ENCODE measurements at regions not wholly inside any gene's neighbourhood (a gene's known extent, or its start where the extent isn't known, plus 50 kb on each side); places are given as distances from the start of the nearest gene placed in this dataset.
"Not testable (repeated sequence)": the region's sequence is repeated elsewhere in the genome, so short reads cannot be mapped to it uniquely, and the experiment has no call there.

DNA sequence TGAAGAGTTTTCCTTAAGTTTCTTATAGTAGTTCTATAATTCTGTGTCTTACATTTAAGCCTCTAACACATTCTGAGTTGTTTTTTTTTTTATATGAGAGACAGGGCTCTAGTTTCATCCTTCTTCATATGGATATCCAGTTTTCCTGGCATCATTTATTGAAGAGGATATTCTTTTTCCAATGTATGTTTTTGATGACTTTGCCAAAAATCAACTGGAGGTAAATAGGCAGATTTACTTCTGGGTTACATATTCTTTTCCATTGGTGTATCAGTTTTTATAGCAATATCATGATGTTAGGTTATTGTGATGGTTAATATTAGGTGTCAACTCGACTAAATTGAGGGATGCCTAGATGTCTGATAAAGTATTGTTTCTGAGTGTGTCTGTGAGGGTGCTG is 650.7 kb upstream of the GRID2 start:
- no peak for DNase-seq

DNA sequence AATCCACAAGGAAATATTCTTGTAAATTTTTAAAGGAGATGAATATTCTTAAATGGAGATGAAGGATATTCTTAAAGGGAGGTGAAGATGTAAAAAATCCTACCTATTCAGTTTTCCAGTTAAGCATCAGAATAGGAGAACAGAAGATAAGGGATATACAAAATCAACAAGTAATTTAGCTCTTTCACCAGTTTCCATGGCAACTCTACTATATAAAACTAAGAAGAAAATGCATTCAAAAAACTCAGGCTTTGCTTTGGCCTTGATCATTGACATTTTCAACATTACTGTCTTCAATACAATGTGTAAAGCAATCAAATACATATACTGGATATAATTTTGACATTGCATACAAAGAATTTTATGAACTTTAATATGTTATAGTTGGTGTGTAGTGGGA is 622.7 kb upstream of the GRID2 start:
- DNase-seq: no peak

DNA sequence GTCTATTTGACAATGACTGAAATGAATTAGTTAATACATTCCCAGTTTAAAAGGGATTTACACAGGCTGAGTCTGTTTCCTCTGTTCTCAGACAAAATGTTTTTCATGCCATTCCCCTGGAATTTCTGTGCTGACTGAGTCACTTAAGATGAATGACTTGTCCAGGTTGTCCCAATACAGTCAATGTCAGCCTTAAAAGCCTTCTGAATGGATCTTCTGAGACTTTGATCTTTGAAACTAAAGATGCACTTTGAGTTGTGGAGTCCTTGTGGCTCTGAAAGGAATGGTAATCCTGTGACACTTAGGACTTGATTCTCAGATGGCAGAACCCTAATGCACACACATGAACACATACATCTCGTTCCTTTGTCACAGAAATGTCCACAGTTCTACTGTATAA is 622.2 kb upstream of the GRID2 start:
- no peak for DNase-seq

DNA sequence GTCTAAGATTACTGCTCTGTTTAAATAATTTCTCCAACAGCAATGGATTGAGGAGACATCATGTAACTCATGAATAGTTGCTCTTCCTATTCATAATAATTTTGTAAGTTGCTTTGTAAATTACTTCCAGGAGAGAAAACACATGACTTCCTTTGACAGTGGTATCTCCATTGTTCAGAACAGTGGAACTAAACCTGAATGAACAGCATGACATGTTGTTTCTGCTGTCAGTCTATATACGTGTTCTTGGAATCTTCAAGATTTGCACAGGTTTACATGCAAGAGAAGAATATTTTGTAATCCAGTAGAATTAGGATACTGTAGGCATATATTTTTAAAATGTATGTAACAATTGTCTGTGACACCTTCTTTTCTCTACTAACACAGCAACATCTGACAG is 618.8 kb upstream of the GRID2 start:
- DNase-seq: no peak

DNA sequence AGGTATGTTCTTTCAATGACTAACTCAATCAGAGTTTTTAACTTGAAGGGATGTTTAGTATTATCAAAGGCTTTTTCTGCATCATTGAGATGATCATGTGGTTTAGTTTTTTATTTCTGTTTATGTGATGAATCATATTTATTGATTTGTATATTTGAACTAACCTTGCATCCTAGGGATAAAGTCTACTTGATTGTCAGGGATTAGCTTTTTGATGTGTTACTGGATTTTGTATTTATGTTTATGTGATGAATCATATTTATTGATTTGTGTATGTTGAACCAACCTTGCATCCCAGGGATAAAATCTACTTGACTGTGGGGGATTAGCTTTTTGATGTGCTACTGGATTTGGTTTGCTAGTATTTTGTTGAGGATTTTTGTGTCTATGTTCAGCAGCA is 615.4 kb upstream of the GRID2 start:
- DNase-seq: no peak

DNA sequence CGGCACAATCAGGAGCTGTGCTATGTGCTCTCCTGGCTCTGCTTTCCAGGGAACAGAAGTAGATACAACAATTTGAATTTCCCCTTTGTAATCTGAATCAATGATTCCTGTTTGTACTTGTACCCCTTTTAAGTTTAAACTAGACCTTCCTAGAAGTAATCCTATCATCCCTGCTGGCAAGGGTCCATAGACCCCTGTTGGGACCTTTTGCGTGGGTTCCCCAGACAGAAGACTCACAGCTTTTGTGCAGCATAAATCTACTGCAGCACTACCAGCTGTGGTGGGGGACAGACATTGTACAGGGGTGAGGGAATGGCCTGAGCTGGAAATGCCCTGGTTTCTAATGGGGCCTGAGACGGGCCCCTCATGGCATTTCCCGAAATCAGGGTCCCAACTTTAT is 604.1 kb upstream of the GRID2 start:
- DNase-seq: not testable (repeated sequence)

DNA sequence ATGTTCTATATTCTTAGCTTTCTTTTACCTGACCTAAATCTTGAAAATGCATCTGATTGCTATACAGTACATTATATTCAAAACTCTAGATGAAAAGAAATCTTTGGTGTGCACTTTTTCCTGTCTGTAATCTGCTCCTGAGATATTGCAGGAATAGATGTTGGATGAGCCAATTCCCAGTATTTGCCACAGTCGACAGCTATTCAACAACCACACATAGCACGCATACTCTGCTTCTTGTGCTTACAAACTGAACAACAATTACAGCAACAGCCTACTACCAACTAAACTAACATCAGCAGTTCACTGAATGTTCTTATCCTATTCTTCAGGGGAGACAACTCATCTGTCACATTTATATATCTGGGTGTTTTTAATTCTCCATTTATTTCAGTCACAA is 573.9 kb upstream of the GRID2 start:
- no peak for DNase-seq

DNA sequence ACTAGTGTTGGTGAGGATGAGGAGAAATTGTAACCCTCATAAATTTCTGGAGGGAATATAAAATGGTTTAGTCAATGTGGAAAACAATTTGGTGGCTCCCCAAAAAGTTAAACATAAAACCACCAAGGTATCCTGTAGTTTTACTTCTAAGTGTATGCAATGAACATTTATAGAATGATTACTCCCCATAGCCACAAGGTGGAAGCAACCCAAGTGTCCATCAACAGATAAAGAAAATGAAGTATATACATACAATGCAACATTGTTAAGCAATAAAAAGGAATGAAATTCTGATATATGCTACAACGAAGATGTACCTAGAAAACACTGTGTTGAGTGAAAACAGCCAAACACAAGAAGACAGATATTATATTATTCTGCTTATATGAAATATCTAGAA is 569.1 kb upstream of the GRID2 start:
- DNase-seq: no peak

DNA sequence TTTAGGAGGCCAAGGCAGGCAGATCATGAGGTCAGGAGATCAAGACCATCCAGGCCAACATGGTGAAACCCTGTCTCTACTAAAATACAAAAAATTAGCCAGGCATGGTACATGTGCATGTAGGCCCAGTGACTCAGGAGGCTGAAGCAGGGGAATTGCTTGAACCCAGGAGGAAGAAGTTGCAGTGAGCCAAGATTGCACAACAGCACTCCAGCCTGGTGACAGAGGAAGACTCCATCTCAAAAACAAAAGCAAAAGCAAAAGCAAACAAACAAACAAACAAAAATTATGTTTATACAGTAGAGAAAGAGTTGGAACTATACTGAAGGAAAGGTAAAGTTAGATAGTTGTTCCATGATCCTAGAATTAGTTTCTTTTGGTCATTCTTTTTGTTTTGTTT is 564.9 kb upstream of the GRID2 start:
- DNase-seq: not testable (repeated sequence)

DNA sequence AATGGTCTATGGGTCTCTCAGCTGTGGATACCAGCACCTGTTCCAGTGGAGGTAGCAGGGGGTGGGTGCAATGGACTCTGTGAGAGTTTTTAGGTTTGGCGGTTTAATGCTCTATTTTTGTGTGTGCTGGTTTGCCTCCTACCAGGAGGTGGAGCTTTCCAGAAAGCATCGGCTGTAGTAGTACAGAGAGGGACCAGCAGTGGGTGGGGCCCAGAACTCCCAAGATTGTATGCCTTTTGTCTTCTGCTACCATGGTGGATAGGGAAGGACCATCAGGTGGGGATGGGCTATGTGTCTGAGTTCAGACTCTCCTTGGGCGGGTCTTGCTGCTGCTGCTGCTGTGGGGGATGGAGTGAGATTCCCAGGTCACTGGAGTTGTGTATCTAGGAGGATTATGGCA is 557.2 kb upstream of the GRID2 start:
- no peak for DNase-seq

DNA sequence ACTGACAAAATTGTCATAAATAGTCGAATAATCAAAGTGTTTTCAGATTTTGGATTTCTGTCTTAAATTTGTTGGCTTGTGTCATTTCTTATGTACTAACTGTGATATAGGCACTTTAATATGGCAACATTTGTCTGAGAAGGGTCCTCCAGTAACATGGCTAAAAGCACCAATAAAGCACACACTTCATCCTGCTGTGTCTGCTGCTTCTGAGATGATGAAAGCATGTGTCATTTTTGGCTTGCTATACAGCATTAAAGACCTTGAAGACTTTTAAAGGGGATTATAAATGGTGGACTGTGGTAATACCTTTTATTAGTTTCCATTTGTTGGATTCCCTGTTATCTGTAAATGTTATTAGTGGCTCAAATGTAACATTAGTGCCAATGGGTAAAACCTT is 551.8 kb upstream of the GRID2 start:
- no peak for DNase-seq

DNA sequence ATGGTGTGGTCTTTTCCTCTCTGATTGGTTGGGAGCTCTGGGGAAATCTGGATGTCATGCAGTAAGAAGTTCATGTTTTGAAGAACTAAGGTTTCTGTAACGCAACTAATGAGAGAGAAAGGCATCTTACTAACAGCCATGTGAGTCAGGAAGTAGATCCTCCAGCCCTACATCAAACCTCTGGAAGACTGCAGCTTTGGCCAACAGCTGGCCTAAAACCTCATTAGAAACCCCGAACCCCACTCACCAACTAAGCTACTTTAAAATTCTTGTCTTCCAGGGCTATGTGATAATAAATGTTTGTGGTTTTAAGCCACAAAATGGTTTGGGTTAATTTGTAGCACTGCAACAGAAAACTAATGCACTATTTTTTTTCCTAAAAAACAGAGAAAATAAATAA is 549.0 kb upstream of the GRID2 start:
- no peak for DNase-seq

DNA sequence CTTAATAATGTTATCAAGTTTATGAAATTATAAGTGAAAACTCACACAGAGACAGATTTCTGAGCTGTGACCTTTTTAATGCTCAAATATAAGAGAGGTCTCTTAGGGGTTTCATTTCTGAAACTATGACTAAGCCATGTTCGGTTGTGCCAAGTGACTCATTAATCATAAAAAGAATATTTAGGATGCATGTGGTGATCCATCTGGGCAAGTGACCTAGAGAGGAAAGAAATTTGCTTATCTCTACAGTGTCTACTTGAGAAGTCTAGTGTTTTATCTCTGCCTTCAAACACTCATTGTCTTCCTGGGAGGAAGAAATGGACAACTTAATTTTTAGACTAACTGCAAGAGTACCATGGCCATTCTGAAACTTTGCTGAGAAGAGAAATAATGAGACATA is 545.3 kb upstream of the GRID2 start:
- DNase-seq: no peak

DNA sequence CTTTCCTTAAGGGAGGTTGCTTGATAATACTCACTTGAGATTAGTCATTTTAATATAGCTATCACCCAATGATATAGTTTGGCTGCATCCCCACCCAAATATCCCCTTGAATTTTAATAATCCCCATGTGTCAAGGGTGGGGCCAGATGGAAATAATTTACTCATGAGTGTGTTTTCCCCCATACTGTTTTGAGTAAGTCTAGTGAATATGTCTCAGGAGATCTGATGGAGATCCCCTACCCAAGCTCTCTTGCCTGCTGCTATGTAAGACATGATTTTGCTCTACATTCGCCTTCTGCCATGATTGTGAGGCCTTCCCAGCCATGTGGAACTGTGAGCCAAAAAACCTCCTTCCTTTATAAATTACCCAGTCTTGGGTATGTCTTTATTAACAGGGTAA is 539.7 kb upstream of the GRID2 start:
- no peak for DNase-seq

DNA sequence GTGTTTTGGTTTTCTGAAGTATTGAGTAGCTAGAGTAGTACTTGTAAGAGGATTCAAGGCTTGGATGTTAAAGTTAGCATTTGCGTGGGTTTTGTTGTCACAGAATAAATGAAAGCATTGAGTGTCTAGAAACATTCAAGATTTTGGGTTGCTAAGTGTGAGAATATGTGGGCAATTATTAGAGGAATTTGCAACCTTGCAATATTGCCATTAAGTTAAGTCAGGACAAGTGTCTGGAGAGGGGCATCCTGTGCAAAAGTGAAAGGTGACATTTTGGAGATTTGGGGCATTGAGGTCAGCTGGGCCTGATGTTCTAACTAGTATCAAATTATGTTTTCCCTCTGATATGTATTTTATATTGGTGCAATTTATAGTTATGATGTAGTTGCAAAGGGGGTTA is 533.9 kb upstream of the GRID2 start:
- DNase-seq: no peak

DNA sequence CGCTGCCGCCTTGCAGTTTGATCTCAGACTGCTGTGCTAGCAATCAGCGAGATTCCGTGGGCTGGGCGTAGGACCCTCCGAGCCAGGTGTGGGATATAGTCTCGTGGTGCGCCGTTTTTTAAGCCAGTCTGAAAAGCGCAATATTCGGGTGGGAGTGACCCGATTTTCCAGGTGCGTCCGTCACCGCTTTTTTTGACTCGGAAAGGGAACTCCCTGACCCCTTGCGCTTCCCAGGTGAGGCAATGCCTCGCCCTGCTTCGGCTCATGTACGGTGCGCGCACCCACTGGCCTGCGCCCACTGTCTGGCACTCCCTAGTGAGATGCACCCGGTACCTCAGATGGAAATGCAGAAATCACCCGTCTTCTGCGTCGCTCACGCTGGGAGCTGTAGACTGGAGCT is 512.1 kb upstream of the GRID2 start:
- DNase-seq: not testable (repeated sequence)

DNA sequence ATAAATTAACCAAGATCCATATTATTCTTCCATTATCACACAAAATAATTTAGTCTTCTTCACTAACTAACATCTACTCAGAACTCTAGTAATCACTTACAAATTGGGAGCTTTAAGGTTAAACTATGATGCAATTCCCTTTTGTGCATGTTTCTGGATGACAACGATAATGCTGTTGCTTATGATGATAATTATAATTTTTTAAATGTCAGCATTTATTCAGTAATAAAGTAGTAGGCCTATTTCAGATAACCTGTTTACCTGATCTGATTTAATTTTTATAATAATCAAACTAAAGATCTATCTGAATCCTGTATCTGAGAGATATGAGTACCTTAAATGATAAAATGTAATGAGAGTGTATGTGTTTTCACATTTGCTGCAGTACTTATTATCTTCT is 507.8 kb upstream of the GRID2 start:
- no peak for DNase-seq

DNA sequence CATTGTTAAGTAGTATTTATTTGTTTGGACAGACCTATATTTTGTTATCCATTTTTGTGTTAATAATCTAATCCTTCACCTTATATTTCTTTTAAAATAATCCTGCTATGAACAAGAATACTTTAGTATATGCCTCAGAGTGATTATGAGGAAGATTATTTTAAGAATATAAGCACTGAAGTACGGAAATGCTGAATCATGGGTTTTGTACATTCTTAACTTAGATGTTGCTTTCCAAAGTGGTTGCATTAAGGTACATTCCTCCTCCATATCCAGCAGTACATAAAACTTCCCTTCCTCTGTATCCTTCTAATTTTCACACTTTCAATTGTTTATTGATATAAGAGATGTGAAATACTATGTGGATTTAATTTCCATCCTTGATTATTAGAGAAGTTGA is 491.4 kb upstream of the GRID2 start:
- DNase-seq: no peak

DNA sequence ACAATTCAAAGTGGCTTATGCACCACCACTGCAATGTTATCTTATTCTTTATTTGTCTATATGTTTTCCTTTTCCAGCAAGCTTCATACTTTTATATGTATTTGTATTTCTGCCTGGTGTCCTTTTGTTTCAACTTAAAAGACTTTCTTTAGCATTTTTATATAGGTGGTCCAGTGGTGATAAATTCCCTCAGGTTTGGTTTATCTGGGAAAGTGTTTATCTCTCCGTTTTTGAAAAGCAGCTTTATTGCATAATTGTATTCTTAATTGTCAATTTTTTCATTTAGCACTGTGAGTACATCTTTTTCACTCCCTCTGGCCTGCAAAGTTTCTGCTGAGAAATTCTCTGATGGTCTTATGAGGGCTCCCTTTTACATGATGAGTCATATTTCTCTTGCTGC is 479.0 kb upstream of the GRID2 start:
- DNase-seq: no peak

DNA sequence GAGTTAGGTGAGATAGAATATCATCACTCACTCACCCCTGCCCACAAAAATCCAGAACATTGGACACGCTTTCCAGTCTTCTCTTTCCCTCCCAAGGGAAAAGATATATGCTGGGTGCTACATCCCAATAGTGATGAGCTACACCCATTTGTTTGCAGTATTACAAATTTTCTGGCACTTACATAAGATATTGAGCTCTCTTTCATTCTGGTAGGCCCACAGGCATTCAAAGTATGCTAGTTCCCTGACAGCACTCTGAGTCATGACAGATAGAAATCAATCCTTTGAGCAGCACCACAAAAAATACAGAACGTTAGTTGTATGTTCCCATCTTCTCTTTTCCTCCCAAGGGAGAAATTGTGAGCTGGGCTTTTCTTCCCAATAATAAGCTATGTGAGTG is 477.6 kb upstream of the GRID2 start:
- DNase-seq: no peak

DNA sequence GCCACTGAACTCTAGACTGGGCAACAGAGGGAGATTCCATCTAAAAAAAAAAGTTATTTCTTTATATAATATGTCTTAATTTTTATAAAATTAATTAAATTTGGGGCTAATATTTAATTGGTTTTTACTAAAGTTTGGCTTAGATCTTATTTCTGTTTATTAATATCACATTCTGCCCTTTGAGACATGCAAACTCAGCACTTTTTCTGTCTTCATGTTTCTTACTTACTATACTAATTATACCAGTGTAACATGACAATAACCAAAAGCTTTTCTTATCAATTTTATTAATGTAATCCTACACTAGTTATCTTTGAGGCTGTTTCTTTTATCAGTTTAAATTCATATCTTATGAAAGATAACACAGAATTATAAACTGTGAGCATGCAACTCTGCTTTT is 475.9 kb upstream of the GRID2 start:
- DNase-seq: no peak

DNA sequence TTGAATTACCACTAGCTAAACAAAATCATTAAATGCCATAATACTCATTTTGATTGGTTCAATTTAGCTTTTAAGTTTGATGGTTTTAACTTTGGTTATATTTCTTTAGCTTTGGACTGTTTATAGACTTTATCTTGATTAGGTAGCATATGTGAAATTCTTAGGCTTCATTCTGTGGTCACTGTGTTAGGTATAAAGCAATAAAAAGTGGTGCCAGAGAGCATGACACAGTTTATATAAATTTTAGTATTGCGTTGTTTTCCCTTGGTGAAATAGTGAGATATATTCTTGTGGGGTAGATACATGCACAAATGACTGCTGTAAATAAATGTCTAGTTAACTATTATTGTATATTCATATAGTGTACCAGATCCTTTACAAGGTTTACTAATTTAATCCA is 474.2 kb upstream of the GRID2 start:
- DNase-seq: no peak

DNA sequence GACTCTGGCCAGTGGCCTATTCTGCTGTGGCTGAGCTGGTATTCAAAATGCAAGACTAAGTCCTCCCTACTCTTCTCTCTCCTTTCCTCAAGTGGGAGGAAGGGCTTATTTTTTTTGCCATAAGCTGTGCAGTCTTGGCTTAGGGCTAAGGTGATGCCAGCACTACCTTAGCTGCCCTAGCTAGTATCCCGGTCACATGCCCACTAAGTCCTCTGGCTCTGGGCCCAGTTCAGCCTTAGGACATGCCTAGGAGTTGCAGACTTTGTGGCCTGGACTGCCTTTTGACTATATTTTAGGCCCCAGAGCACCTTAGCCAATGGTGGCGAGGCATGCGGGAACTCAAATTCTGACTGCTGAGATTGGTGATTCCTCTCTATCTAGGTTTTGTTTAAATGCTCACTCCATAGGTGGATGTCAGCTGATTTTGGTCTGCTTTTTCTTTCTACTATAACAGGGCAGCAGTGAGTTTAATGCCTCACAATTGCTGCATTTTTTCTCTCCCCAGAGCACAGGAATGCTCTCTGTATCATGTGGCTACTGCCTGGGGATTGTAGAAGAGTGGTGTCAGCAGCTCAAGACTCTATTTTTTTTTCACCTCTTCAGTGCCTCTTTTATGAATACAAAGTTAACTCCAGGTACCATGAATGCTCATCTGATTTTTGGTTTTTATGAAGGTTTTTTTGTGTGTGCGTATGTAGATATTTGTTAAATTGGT is 472.9 kb upstream of the GRID2 start:
- DNase-seq: no peak

DNA sequence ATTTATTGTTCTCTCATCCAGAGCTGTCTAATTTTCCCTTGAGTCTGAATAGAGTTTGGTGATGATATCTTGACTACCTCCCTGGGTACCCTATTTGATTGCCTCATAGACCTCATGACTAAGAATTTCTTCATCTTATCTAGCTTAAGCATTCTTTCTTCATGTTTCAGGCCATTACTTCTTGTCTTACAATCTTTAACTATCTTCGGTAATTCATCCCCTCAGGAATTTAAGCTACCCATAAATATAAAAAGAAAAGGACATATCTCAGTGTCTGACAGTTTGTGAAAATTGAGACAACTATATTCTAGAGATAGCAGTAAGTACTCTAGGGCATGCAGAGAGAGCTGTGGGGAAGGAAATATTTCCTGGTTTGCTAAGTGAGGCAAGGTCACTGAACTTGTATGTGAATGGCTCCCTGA is 466.1 kb upstream of the GRID2 start:
- DNase-seq: no peak

DNA sequence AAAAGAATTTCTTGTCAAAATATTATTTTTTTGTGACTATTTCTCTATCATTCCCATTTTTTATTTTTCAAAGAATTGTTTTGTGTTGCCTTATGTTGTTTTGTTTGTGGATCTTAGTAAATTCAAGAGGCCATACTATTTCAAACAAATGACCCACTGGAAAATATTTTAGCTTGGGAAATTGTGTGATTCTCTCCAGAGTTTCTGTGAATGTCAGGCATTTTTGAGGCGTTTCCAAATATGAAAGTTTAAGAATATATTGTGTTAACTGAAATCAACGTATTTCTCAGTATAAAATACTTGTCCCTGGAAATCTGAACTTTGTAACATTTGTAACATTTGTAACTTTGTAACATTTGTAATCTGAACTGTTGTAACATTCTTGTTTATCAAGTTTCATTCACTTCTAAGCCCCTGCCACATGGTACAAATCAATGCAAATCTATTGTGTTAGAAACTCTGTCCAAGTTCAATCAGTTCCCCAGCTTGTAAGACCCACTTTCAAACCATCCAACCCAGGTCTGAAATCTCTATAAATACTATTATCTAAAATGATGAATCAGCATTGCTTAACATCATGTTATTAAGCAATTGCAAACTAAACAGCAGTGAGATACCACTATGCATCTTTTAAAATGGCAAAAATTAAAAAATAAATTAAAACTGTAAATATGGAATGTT is 465.4 kb upstream of the GRID2 start:
- DNase-seq: no peak

Data from MV-4-11 (cell line).